ENCODE measurements at regions not wholly inside any gene's neighbourhood (a gene's known extent, or its start where the extent isn't known, plus 50 kb on each side); places are given as distances from the start of the nearest gene placed in this dataset.

- Mint-ChIP-seq H3K27me3 (ENCODE audit: insufficient read depth) (no peaks in the 10 kb centered on the region; the same call in 1 of the 2 replicates), H3K27ac (no peak overlapping the region), H3K4me3 (no peak overlapping the region), H3K9me3 (peaks cover 4% of the 10 kb centered on the region; the same call in 1 of the 2 replicates), H3K36me3 (ENCODE audit: low read depth) (peaks cover 10% of the 10 kb centered on the region; the same call in 1 of the 2 replicates), H3K4me1 (ENCODE audit: low read depth) (peaks cover 40% of the 10 kb centered on the region)
- TF ChIP-seq CTCF (IDR thresholded peaks at IDR 0.05): no peak
- no peak for DNase-seq
Measured at GRCh38 chr4:128510850-128511249, 223.2 kb upstream of the PGRMC2 start.

- TF ChIP-seq CTCF (IDR thresholded peaks at IDR 0.05): no peak
- H3K27me3 Mint-ChIP-seq (ENCODE audit: insufficient read depth): peaks cover 1% of the 10 kb centered on the region; the same call in 1 of the 2 replicates
- peaks cover 8% of the 10 kb centered on the region; the same call in 1 of the 2 replicates for H3K4me1 Mint-ChIP-seq (ENCODE audit: low read depth)
- H3K4me3 Mint-ChIP-seq: no peak overlapping the region
- peaks cover 6% of the 10 kb centered on the region; the same call in 1 of the 2 replicates for H3K36me3 Mint-ChIP-seq (ENCODE audit: low read depth)
- H3K27ac Mint-ChIP-seq: no peak overlapping the region
- no peak for DNase-seq
- H3K9me3 Mint-ChIP-seq: no peaks in the 10 kb centered on the region
Measured at GRCh38 chr4:128502818-128503527, 215.4 kb upstream of the PGRMC2 start.

- Mint-ChIP-seq H3K36me3 (ENCODE audit: low read depth) (peaks cover 6% of the 10 kb centered on the region; the same call in 1 of the 2 replicates), H3K27me3 (ENCODE audit: insufficient read depth) (peaks cover 1% of the 10 kb centered on the region; the same call in 1 of the 2 replicates), H3K27ac (no peak overlapping the region), H3K4me1 (ENCODE audit: low read depth) (peaks cover 8% of the 10 kb centered on the region; the same call in 1 of the 2 replicates), H3K4me3 (no peak overlapping the region), H3K9me3 (no peaks in the 10 kb centered on the region)
- no peak for TF ChIP-seq CTCF (IDR thresholded peaks at IDR 0.05)
- DNase-seq: no peak
Measured at GRCh38 chr4:128501239-128501638, 213.6 kb upstream of the PGRMC2 start.

- TF ChIP-seq CTCF (IDR thresholded peaks at IDR 0.05): no peak
Measured at GRCh38 chr4:128488055-128488705, 200.6 kb upstream of the PGRMC2 start.

GRCh38 chr4:128484896-128485295, 197.3 kb upstream of the PGRMC2 start:
- Mint-ChIP-seq H3K27ac (no peak overlapping the region), H3K9me3 (no peaks in the 10 kb centered on the region), H3K4me1 (ENCODE audit: low read depth) (peaks cover 7% of the 10 kb centered on the region), H3K27me3 (ENCODE audit: insufficient read depth) (peaks cover 3% of the 10 kb centered on the region; the same call in 1 of the 2 replicates), H3K36me3 (ENCODE audit: low read depth) (no peaks in the 10 kb centered on the region), H3K4me3 (no peak overlapping the region)
- DNase-seq: no peak
- TF ChIP-seq CTCF (IDR thresholded peaks at IDR 0.05): no peak

More at GRCh38 chr4:128488055-128488705, 200.6 kb upstream of the PGRMC2 start:
- Mint-ChIP-seq H3K4me1 (ENCODE audit: low read depth) (peaks cover 7% of the 10 kb centered on the region), H3K4me3 (no peak overlapping the region), H3K9me3 (no peaks in the 10 kb centered on the region; the same call in 1 of the 2 replicates), H3K27me3 (ENCODE audit: insufficient read depth) (peaks cover 7% of the 10 kb centered on the region; the same call in 1 of the 2 replicates), H3K27ac (no peak overlapping the region), H3K36me3 (ENCODE audit: low read depth) (no peaks in the 10 kb centered on the region)
- no peak for DNase-seq

Measured in HFFc6 (cell line).